CD14-positive monocyte (primary cell): ENCODE measurements at regions not wholly inside any gene's neighbourhood (a gene's known extent, or its start where the extent isn't known, plus 50 kb on each side); places are given as distances from the start of the nearest gene placed in this dataset.

Experiments
- DNase-seq, 3 donors: peaks; one replicate each; pipeline ENCODE4 v3.0.0-alpha.2; 2011 to 2022
- H2AFZ ChIP-seq: 2 replicates; pipeline ENCODE4 v1.6.0; 2012; ENCODE audit warnings: mild to moderate bottlenecking, low read depth, low read length, inconsistent platforms; ENCODE audit not compliant: insufficient read depth, poor library complexity, severe bottlenecking
- H3K27ac ChIP-seq, 2 donors: 1 replicate in 1 of 2; 2 replicates in 1 of 2; pipeline ENCODE4 v1.5.1; 2012 to 2013; ENCODE audit warnings: low read length in 2 of 2, control low read depth in 1 of 2, inconsistent platforms in 1 of 2, low read depth in 1 of 2, mild to moderate bottlenecking in 1 of 2
- H3K27me3 ChIP-seq, 2 donors: one replicate each; pipeline versions ENCODE4 v1.6.0 to v1.6.1; 2011 to 2013; ENCODE audit warnings: low read length in 2 of 2; ENCODE audit not compliant: control insufficient read depth in 2 of 2, insufficient read depth in 2 of 2
- H3K36me3 ChIP-seq, 2 donors: replicated peaks in 1 of 2; 1 replicate in 1 of 2; 2 replicates in 1 of 2; pipeline versions ENCODE4 v1.5.1 to v1.6.1; 2012 to 2013; ENCODE audit warnings: low read length in 2 of 2, control low read depth in 1 of 2, inconsistent platforms in 1 of 2, mild to moderate bottlenecking in 1 of 2; ENCODE audit not compliant: insufficient read depth in 2 of 2, control insufficient read depth in 1 of 2
- H3K4me1 ChIP-seq, 2 donors: 1 replicate in 1 of 2; 2 replicates in 1 of 2; pipeline versions ENCODE4 v1.5.1 to v1.6.1; 2012 to 2013; ENCODE audit warnings: low read length in 2 of 2, control low read depth in 1 of 2, inconsistent platforms in 1 of 2, mild to moderate bottlenecking in 1 of 2, moderate library complexity in 1 of 2; ENCODE audit not compliant: insufficient read depth in 2 of 2, control insufficient read depth in 1 of 2
- H3K4me2 ChIP-seq: replicated peaks from 2 replicates; pipeline ENCODE3; 2012; ENCODE audit warnings: low read length, moderate library complexity, mild to moderate bottlenecking; ENCODE audit not compliant: poor library complexity, severe bottlenecking; ENCODE audit errors: extremely low read depth
- H3K4me3 ChIP-seq, 3 experiments: fragments of 200-600 bp in 1 of 3; sonication (generic) in 1 of 3; replicated peaks in 1 of 3; 1 replicate in 2 of 3; 2 replicates in 1 of 3; pipeline ENCODE4 v1.5.1; 2011 to 2013; ENCODE audit warnings: low read length in 3 of 3, mild to moderate bottlenecking in 3 of 3, control low read depth in 2 of 3, low read depth in 2 of 3, inconsistent platforms in 1 of 3, moderate library complexity in 1 of 3
- H3K79me2 ChIP-seq: 2 replicates; pipeline ENCODE4 v1.6.0; 2012; ENCODE audit warnings: mild to moderate bottlenecking, control low read depth, inconsistent platforms, low read length, moderate library complexity; ENCODE audit not compliant: insufficient read depth
- H3K9ac ChIP-seq: 2 replicates; pipeline ENCODE4 v1.6.0; 2017; ENCODE audit warnings: low read length, mild to moderate bottlenecking; ENCODE audit not compliant: insufficient read depth, poor library complexity, severe bottlenecking
- H3K9me3 ChIP-seq, 2 donors: replicated peaks in 1 of 2; 1 replicate in 1 of 2; 2 replicates in 1 of 2; pipeline versions ENCODE4 v1.5.1 to v1.6.1; 2012 to 2013; ENCODE audit warnings: low read length in 2 of 2, control low read depth in 1 of 2; ENCODE audit not compliant: control insufficient read depth in 1 of 2, insufficient read depth in 1 of 2
- H4K20me1 ChIP-seq: 2 replicates; pipeline ENCODE4 v1.6.0; 2012; ENCODE audit warnings: mild to moderate bottlenecking, low read length, control low read depth, moderate library complexity; ENCODE audit not compliant: insufficient read depth
- H3K27ac Mint-ChIP-seq, 7 donors: one replicate each; pipeline ENCODE4 v1.8.0; 2020; ENCODE audit warnings: mild to moderate bottlenecking in 7 of 7, mixed read lengths in 7 of 7, moderate library complexity in 6 of 7, inconsistent platforms in 2 of 7
- H3K27me3 Mint-ChIP-seq, 3 donors: one replicate each; pipeline ENCODE4 v1.8.0; 2021 to 2022; ENCODE audit warnings: low read depth in 3 of 3, mild to moderate bottlenecking in 3 of 3, mixed read lengths in 3 of 3, moderate library complexity in 3 of 3, inconsistent platforms in 1 of 3
- H3K36me3 Mint-ChIP-seq, 2 donors: one replicate each; pipeline ENCODE4 v1.8.0; 2020; ENCODE audit warnings: mixed read lengths in 2 of 2, inconsistent platforms in 1 of 2, mild to moderate bottlenecking in 1 of 2
- H3K4me1 Mint-ChIP-seq: one replicate; pipeline ENCODE4 v1.8.0; 2020; ENCODE audit warnings: mild to moderate bottlenecking, mixed read lengths
- H3K4me3 Mint-ChIP-seq, 2 donors: one replicate each; pipeline ENCODE4 v1.8.0; 2020; ENCODE audit warnings: mild to moderate bottlenecking in 2 of 2, mixed read lengths in 2 of 2, moderate library complexity in 1 of 2
- H3K9me3 Mint-ChIP-seq, 7 donors: one replicate each; pipeline ENCODE4 v1.8.0; 2020 to 2022; ENCODE audit warnings: mixed read lengths in 7 of 7, mild to moderate bottlenecking in 6 of 7, moderate library complexity in 6 of 7, inconsistent platforms in 2 of 7
- WGBS: methylation state at CpG from one replicate; pipeline ENCODE4 v1.1.5; 2013; ENCODE audit warnings: missing lambda C conversion rate; ENCODE audit not compliant: insufficient coverage; 5-methylcytosine and 5-hydroxymethylcytosine counted together
- intact Hi-C, 2 donors: fragments of 100-400 bp; cut with micrococcal nuclease; formaldehyde crosslinking; loops; one replicate each; pipeline versions ENCODE4 v1.15.0 to v1.15.1; 2023
- TF ChIP-seq, protein P1 (sequence below): fragments of 200-600 bp; IDR thresholded peaks from one replicate; pipeline ENCODE4 v1.8.0; 2022; ENCODE audit warnings: antibody characterized with exemption, mild to moderate bottlenecking

DNA sequence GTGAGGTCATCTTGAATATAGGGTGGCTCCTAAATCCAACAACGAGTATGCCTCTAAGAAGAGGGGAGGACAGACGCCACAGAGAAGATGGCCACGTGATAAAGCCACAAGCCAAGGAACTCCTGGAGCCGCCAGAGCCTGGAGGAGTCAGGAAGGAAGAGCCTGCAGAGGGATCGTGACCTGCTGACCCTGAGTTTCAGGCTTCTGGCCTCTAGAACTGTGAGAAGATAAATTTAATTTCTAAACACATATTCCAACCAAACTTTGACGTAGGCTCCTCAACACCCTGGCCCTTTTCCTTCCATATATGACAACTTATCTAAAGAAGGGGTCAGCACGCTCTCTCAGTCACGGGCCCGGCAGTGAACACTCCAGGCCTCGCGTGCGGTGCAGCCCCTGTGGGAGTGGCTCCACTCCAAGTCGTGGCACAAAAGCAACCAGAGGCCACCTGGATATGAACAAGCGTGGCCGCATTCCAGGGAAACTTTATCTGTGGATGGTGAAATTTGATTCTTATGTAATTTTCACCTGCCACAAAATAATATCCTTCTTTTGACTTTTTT is 138.6 kb upstream of the AJAP1 start:
- no peak overlapping the region for H3K4me3 ChIP-seq
- Mint-ChIP-seq H3K4me1 (no peaks in the 10 kb centered on the region), H3K4me3 (no peak overlapping the region), H3K27me3 (peaks cover 0 to 5% (median 5%) of the 10 kb centered on the region in 3 donors), H3K27ac (no peak overlapping the region), H3K36me3 (no peaks in the 10 kb centered on the region), H3K9me3 (peaks cover 0 to 8% (median 0%) of the 10 kb centered on the region in 7 donors)
- intact Hi-C loops, result no loop called here
- no peak for DNase-seq
- H3K4me2 ChIP-seq, result no peak overlapping the region
- H3K9ac ChIP-seq, result no peak overlapping the region
- TF ChIP-seq, protein P1, sequence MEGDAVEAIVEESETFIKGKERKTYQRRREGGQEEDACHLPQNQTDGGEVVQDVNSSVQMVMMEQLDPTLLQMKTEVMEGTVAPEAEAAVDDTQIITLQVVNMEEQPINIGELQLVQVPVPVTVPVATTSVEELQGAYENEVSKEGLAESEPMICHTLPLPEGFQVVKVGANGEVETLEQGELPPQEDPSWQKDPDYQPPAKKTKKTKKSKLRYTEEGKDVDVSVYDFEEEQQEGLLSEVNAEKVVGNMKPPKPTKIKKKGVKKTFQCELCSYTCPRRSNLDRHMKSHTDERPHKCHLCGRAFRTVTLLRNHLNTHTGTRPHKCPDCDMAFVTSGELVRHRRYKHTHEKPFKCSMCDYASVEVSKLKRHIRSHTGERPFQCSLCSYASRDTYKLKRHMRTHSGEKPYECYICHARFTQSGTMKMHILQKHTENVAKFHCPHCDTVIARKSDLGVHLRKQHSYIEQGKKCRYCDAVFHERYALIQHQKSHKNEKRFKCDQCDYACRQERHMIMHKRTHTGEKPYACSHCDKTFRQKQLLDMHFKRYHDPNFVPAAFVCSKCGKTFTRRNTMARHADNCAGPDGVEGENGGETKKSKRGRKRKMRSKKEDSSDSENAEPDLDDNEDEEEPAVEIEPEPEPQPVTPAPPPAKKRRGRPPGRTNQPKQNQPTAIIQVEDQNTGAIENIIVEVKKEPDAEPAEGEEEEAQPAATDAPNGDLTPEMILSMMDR, result no peak
- no peak overlapping the region for H3K27ac ChIP-seq
- H3K36me3 ChIP-seq, result no peaks in the 10 kb centered on the region
- H3K79me2 ChIP-seq, result no peaks in the 10 kb centered on the region
- H3K27me3 ChIP-seq, result no peaks in the 10 kb centered on the region
- 82% methylated on average over 10 of the region's 15 CpGs for WGBS
- H4K20me1 ChIP-seq, result no peaks in the 10 kb centered on the region
- H3K9me3 ChIP-seq, result no peaks in the 10 kb centered on the region
- H2AFZ ChIP-seq, result no peak overlapping the region
- H3K4me1 ChIP-seq, result no peaks in the 10 kb centered on the region

DNA sequence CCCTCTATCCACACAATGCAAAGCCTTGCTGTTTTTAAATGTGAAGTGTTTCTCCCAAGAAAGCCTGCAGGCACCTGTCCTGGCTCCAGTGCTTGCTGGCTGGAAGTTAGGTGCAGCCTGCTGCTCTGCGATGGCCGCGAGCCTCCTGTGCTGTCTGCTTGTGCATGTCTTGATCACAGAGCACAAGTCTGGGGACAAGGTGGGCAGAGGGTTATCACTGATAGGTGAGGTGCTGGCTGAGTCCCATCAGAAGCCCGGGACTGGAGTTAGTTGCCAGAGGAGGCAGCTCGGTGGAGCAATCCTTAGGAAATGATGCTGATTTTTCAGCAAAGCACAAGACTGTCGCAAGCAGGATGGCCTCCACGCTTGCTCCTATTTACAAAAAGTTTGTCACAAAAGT is 137.8 kb upstream of the AJAP1 start:
- Histone ChIP-seq H3K4me1 (no peaks in the 10 kb centered on the region), H3K79me2 (no peaks in the 10 kb centered on the region), H3K27me3 (no peaks in the 10 kb centered on the region), H3K27ac (no peak overlapping the region), H3K4me2 (no peak overlapping the region), H3K9ac (no peak overlapping the region), H3K9me3 (no peaks in the 10 kb centered on the region), H3K36me3 (no peaks in the 10 kb centered on the region), H4K20me1 (no peaks in the 10 kb centered on the region), H3K4me3 (no peak overlapping the region), H2AFZ (no peak overlapping the region)
- Mint-ChIP-seq H3K27ac (no peak overlapping the region), H3K4me3 (no peak overlapping the region), H3K36me3 (no peaks in the 10 kb centered on the region), H3K27me3 (peaks cover 1 to 5% (median 5%) of the 10 kb centered on the region in 3 donors), H3K4me1 (no peaks in the 10 kb centered on the region), H3K9me3 (peaks cover 0 to 8% (median 0%) of the 10 kb centered on the region in 7 donors)
- 89% methylated on average over 7 of the region's 7 CpGs for WGBS
- TF ChIP-seq, protein P1, result no peak
- DNase-seq, result no peak
- intact Hi-C loops, result no loop called here
